GM12878 (cell line): ENCODE measurements at regions not wholly inside any gene's neighbourhood (a gene's known extent, or its start where the extent isn't known, plus 50 kb on each side); places are given as distances from the start of the nearest gene placed in this dataset.

Experiments used
- ATAC-seq: fragments of 200-7000 bp; cut with Tn5 transposase; 3 replicates; pipeline ENCODE4 v1.9.1; 2020; ENCODE audit warnings: mild to moderate bottlenecking, moderate library complexity
- BruUV-seq: library from RNA; stranded (reverse); fragments of 400-500 nt; replicated peaks from 2 replicates; lab custom pipeline; 2021; lab: Mats Ljungman, UMichigan
- CTCF ChIA-PET: fragments of 300-600 bp; sonication (Branson Sonifier 250); formaldehyde crosslinking; extraction: SDS; loops from one replicate; lab custom pipeline; 2021; ENCODE audit warnings: inconsistent platforms; lab: Yijun Ruan, JAX
- POLR2A ChIA-PET: fragments of 350-600 bp; formaldehyde crosslinking; extraction: SDS; loops from one replicate; lab custom pipeline; 2021; ENCODE audit warnings: inconsistent platforms; lab: Charles Lee
- RAD21 ChIA-PET: fragments of 300-600 bp; sonication (Branson Sonifier 250); formaldehyde crosslinking; loops from one replicate; lab custom pipeline; 2023; ENCODE audit warnings: antibody characterized with exemption; ENCODE audit not compliant: unreplicated experiment; lab: Charles Lee
- SMC1A ChIA-PET: fragments of 300-600 bp; sonication (Branson Sonifier 250); formaldehyde crosslinking; loops from one replicate; lab custom pipeline; 2023; ENCODE audit not compliant: unreplicated experiment, uncharacterized antibody; lab: Charles Lee
- DNase-seq: peaks from one replicate; pipeline ENCODE4 v3.0.0-alpha.2; 2011; ENCODE audit warnings: low read depth, low spot score
- FAIRE-seq: peaks from 3 replicates; lab custom pipeline; 2011; peaks lifted over from hg19 to GRCh38; lab: Jason Lieb, UNC
- H2AFZ ChIP-seq: 2 replicates; pipeline ENCODE4 v1.6.0; 2011; ENCODE audit warnings: low read depth, low read length, control low read depth; ENCODE audit not compliant: control insufficient read depth
- H3K27ac ChIP-seq: 2 replicates; pipeline ENCODE4 v1.5.1; 2011; ENCODE audit warnings: control low read depth; ENCODE audit not compliant: control insufficient read depth, insufficient read depth
- H3K27me3 ChIP-seq, 2 experiments: replicated peaks in 1 of 2; 2 replicates each; pipeline versions ENCODE4 v1.6.0 to v1.6.1; 2011; ENCODE audit warnings: low read length in 1 of 2; ENCODE audit not compliant: control insufficient read depth in 2 of 2, insufficient read depth in 2 of 2
- H3K36me3 ChIP-seq, 2 experiments: 2 replicates each; pipeline ENCODE4 v1.5.1; 2011; ENCODE audit warnings: low read length in 1 of 2; ENCODE audit not compliant: control insufficient read depth in 2 of 2, insufficient read depth in 2 of 2
- H3K4me1 ChIP-seq: 2 replicates; pipeline ENCODE4 v1.6.1; 2011; ENCODE audit warnings: mild to moderate bottlenecking, low read length, moderate library complexity, mixed read lengths; ENCODE audit not compliant: control insufficient read depth, insufficient read depth
- H3K4me2 ChIP-seq: 2 replicates; pipeline ENCODE4 v1.6.0; 2011; ENCODE audit warnings: control low read depth; ENCODE audit not compliant: control insufficient read depth, insufficient read depth
- H3K4me3 ChIP-seq: fragments of 200-600 bp; sonication (generic); 2 replicates; pipeline ENCODE4 v1.5.1; 2016
- H3K79me2 ChIP-seq: 2 replicates; pipeline ENCODE4 v1.6.0; 2011; ENCODE audit warnings: low read length; ENCODE audit not compliant: control insufficient read depth, insufficient read depth
- H3K9ac ChIP-seq: 2 replicates; pipeline ENCODE4 v1.8.0; 2011; ENCODE audit warnings: low read length, control low read depth, mixed read lengths; ENCODE audit not compliant: control insufficient read depth, insufficient read depth
- H3K9me3 ChIP-seq: replicated peaks from 3 replicates; pipeline ENCODE4 v1.5.1; 2011; ENCODE audit warnings: mild to moderate bottlenecking, low read length; ENCODE audit not compliant: control insufficient read depth, insufficient read depth
- H4K20me1 ChIP-seq: 2 replicates; pipeline ENCODE4 v1.6.0; 2011; ENCODE audit not compliant: control insufficient read depth, insufficient read depth
- BRCA1 ChIP-seq: IDR thresholded peaks from 2 replicates; pipeline ENCODE4 v1.6.1; 2011; ENCODE audit warnings: low read depth, low read length, improper control_type of control experiment
- E2F4 ChIP-seq: IDR thresholded peaks from 2 replicates; pipeline ENCODE4 v1.6.1; 2012; ENCODE audit warnings: low read depth, low read length, improper control_type of control experiment
- EZH2 ChIP-seq: IDR thresholded peaks from 2 replicates; pipeline ENCODE4 v1.6.1; 2012; ENCODE audit warnings: low read depth, mild to moderate bottlenecking, control low read depth, inconsistent platforms, low read length, borderline replicate concordance; ENCODE audit not compliant: control insufficient read depth
- FOXM1 ChIP-seq: IDR thresholded peaks from 2 replicates; pipeline ENCODE4 v1.6.1; 2012; ENCODE audit warnings: low read depth, mild to moderate bottlenecking, inconsistent platforms, low read length, moderate library complexity
- NR2F1 ChIP-seq: fragments of 450-650 bp; conservative IDR thresholded peaks from 2 replicates; pipeline ENCODE4 v1.6.1; 2017; ENCODE audit warnings: mild to moderate bottlenecking
- RCOR1 ChIP-seq: conservative IDR thresholded peaks from 2 replicates; pipeline ENCODE4 v1.6.1; 2012; ENCODE audit warnings: low read depth, low read length, improper control_type of control experiment
- RELA ChIP-seq: fragments of 450-650 bp; IDR thresholded peaks from 2 replicates; pipeline ENCODE4 v1.8.0; 2014; ENCODE audit warnings: borderline replicate concordance; ENCODE audit not compliant: partially characterized antibody
- RELB ChIP-seq: fragments of 450-650 bp; IDR thresholded peaks from 2 replicates; pipeline ENCODE4 v1.6.1; 2017; ENCODE audit warnings: low read depth, mild to moderate bottlenecking, moderate library complexity
- RUNX3 ChIP-seq: IDR thresholded peaks from 2 replicates; pipeline ENCODE4 v1.6.1; 2012; ENCODE audit warnings: low read length, inconsistent platforms
- SKIL ChIP-seq: fragments of 450-650 bp; IDR thresholded peaks from 2 replicates; pipeline ENCODE4 v1.6.1; 2017; ENCODE audit warnings: mild to moderate bottlenecking, low read depth, inconsistent platforms; ENCODE audit not compliant: poor library complexity, severe bottlenecking
- SREBF1 ChIP-seq: IDR thresholded peaks from 2 replicates; pipeline ENCODE4 v1.6.1; 2012; ENCODE audit warnings: mild to moderate bottlenecking, low read length
- ZNF24 ChIP-seq: fragments of 450-650 bp; IDR thresholded peaks from 2 replicates; pipeline ENCODE4 v1.6.1; 2017; ENCODE audit warnings: antibody characterized with exemption, mild to moderate bottlenecking
- ZNF274 ChIP-seq: IDR thresholded peaks from one replicate; pipeline ENCODE4 v1.8.0; 2011; ENCODE audit not compliant: insufficient read length, insufficient read depth
- WGBS: methylation state at CpG from one replicate; pipeline ENCODE4 v1.1.6; 2016; ENCODE audit warnings: low lambda C conversion rate; ENCODE audit not compliant: insufficient replicate concordance, insufficient coverage; ENCODE audit errors: missing lambda C conversion rate; 5-methylcytosine and 5-hydroxymethylcytosine counted together
- in situ Hi-C: fragments of 300-500 bp; cut with MboI; formaldehyde crosslinking; loops from 9 replicates; pipeline ENCODE4 v1.14.3; 2018; ENCODE audit warnings: mixed read lengths
- intact Hi-C: fragments of 100-400 bp; cut with micrococcal nuclease; formaldehyde crosslinking; loops from one replicate; pipeline ENCODE4 v1.14.2; 2022; ENCODE audit not compliant: unreplicated experiment

DNA sequence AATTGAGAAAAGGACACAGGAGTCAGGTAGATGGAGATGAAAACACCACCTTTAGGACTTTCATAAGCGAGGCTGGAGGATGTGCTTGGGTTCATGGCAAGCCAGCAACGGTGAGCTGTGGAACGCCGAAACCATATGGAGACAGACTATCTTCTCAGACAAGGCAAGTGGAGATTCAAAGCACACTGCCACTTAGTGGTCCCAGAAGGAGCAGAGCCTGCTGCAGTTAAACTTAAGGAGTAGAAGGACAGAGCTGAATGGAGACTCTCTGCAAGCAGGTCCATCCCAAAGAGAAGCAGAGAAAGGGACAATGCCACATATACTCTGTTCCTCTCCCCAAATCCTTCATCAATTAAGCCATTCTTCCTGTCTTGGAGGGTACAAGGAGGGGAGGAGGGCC is 236.3 kb upstream of the HABP2 start:
- Histone ChIP-seq H3K27me3 (no peaks in the 10 kb centered on the region), H4K20me1 (no peaks in the 10 kb centered on the region), H3K36me3 (no peaks in the 10 kb centered on the region), H3K4me2 (no peak overlapping the region), H3K27ac (no peak overlapping the region), H3K4me3 (no peak overlapping the region), H3K79me2 (no peaks in the 10 kb centered on the region), H3K4me1 (no peaks in the 10 kb centered on the region), H3K9me3 (no peaks in the 10 kb centered on the region; the same call in 2 of the 3 replicates), H3K9ac (no peak overlapping the region), H2AFZ (no peak overlapping the region)
- in situ Hi-C loops, result no loop called here
- DNase-seq (no peak), ATAC-seq (no peak), FAIRE-seq (no peak)
- TF ChIP-seq E2F4 (no peak), RELA (no peak), BRCA1 (no peak), ZNF24 (no peak), RCOR1 (no peak), FOXM1 (no peak)
- ChIA-PET SMC1A (no interaction called here), POLR2A (no interaction called here), RAD21 (no interaction called here), CTCF (no interaction called here)
- intact Hi-C loops, result no loop called here
- WGBS, result 59% methylated on average over 4 of the region's 4 CpGs
- no TSS peak for BruUV-seq

DNA sequence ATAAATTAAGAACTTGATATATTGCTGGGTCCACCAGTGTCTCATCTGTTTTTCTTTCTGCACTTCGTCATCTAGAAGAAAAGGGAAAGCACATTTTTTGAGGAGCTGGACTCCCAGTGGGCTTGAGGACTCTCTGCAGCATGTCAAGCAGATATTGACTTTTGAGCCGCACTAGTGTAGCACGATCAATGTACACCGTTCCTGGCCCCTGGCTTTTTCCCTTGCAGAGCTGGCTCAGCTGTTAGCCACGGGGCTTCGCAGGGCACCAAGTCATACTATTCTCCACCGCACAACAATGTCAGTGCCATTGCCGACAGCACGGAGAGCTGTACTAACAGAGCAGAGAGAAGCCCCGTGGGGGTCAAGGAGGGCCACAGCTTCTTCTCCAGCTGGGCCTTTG is 235.4 kb upstream of the HABP2 start:
- Histone ChIP-seq H3K4me1 (no peaks in the 10 kb centered on the region), H3K27me3 (no peaks in the 10 kb centered on the region), H4K20me1 (no peaks in the 10 kb centered on the region), H3K9me3 (no peaks in the 10 kb centered on the region; the same call in 2 of the 3 replicates), H3K27ac (no peak overlapping the region), H3K4me3 (no peak overlapping the region), H2AFZ (no peak overlapping the region), H3K9ac (no peak overlapping the region), H3K79me2 (no peaks in the 10 kb centered on the region), H3K4me2 (no peak overlapping the region), H3K36me3 (no peaks in the 10 kb centered on the region)
- SMC1A ChIA-PET, result no interaction called here
- no peak for ATAC-seq
- DNase-seq, result no peak
- no TSS peak for BruUV-seq
- RAD21 ChIA-PET, result interaction anchor here (0.6 kb wide), 1 partner anchor 239 kb away, joined by 3 read pairs; no protein-coding TSS in a partner anchor
- POLR2A ChIA-PET, result no interaction called here
- in situ Hi-C loops, result no loop called here
- no peak for FAIRE-seq
- CTCF ChIA-PET, result no interaction called here
- WGBS, result 34% methylated on average over 10 of the region's 10 CpGs
- intact Hi-C loops, result no loop called here
- TF ChIP-seq ZNF274 (no peak), RELB (no peak), SKIL (no peak), RUNX3 (no peak), SREBF1 (no peak), NR2F1 (no peak), EZH2 (no peak)
